Osteocyte (in vitro differentiated cells): ENCODE measurements at regions not wholly inside any gene's neighbourhood (a gene's known extent, or its start where the extent isn't known, plus 50 kb on each side); places are given as distances from the start of the nearest gene placed in this dataset.

Experiments used
- DNase-seq: peaks from one replicate; pipeline ENCODE4 v3.0.0; 2021; ENCODE audit warnings: mixed read lengths; ENCODE audit not compliant: unreplicated experiment; ENCODE audit errors: extremely low spot score
- H3K27ac Mint-ChIP-seq: one replicate; pipeline ENCODE4 v1.8.0; 2021; ENCODE audit warnings: mild to moderate bottlenecking, mixed read lengths; ENCODE audit not compliant: unreplicated experiment
- H3K27me3 Mint-ChIP-seq: one replicate; pipeline ENCODE4 v1.8.0; 2021; ENCODE audit warnings: mixed read lengths; ENCODE audit not compliant: unreplicated experiment
- H3K36me3 Mint-ChIP-seq: one replicate; pipeline ENCODE4 v1.8.0; 2021; ENCODE audit warnings: mixed read lengths; ENCODE audit not compliant: unreplicated experiment
- H3K4me1 Mint-ChIP-seq: one replicate; pipeline ENCODE4 v1.8.0; 2021; ENCODE audit warnings: mixed read lengths; ENCODE audit not compliant: unreplicated experiment
- H3K4me3 Mint-ChIP-seq: one replicate; pipeline ENCODE4 v1.8.0; 2021; ENCODE audit warnings: mild to moderate bottlenecking, moderate library complexity, mixed read lengths; ENCODE audit not compliant: unreplicated experiment
- H3K9me3 Mint-ChIP-seq: one replicate; pipeline ENCODE4 v1.8.0; 2021; ENCODE audit warnings: mixed read lengths; ENCODE audit not compliant: unreplicated experiment
- TF ChIP-seq, protein P1 (sequence below): fragments of 200-600 bp; sonication (generic); IDR thresholded peaks from 2 replicates; pipeline ENCODE4 v1.5.0; 2021; ENCODE audit warnings: antibody characterized with exemption, mild to moderate bottlenecking, moderate library complexity

DNA sequence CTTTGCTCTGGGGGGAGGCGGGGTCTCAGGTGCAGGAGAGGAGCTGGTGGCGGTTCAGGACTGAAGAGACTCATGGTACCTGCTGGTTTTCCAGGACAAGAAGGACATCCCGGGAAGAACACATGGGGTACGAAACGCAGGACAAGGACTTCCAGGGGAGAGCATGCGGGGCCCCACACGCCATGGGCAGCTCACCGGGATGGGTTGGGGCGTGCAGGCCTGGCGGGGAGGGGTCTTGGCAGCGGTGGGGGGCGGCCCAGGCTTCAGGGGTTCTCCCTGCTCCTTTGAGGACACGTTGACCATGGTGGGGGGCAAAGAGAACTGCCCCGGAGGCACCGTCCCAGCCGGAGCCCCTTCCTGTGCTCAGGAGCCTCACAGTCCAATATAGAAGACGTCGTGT, 673.2 kb downstream of the BRD1 start:
- Mint-ChIP-seq H3K4me1 (no peaks in the 10 kb centered on the region), H3K36me3 (no peaks in the 10 kb centered on the region), H3K9me3 (peaks cover 4% of the 10 kb centered on the region), H3K27me3 (no peaks in the 10 kb centered on the region), H3K27ac (no peak overlapping the region), H3K4me3 (no peak overlapping the region)
- TF ChIP-seq, protein P1, sequence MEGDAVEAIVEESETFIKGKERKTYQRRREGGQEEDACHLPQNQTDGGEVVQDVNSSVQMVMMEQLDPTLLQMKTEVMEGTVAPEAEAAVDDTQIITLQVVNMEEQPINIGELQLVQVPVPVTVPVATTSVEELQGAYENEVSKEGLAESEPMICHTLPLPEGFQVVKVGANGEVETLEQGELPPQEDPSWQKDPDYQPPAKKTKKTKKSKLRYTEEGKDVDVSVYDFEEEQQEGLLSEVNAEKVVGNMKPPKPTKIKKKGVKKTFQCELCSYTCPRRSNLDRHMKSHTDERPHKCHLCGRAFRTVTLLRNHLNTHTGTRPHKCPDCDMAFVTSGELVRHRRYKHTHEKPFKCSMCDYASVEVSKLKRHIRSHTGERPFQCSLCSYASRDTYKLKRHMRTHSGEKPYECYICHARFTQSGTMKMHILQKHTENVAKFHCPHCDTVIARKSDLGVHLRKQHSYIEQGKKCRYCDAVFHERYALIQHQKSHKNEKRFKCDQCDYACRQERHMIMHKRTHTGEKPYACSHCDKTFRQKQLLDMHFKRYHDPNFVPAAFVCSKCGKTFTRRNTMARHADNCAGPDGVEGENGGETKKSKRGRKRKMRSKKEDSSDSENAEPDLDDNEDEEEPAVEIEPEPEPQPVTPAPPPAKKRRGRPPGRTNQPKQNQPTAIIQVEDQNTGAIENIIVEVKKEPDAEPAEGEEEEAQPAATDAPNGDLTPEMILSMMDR: no peak
- no peak for DNase-seq

DNA sequence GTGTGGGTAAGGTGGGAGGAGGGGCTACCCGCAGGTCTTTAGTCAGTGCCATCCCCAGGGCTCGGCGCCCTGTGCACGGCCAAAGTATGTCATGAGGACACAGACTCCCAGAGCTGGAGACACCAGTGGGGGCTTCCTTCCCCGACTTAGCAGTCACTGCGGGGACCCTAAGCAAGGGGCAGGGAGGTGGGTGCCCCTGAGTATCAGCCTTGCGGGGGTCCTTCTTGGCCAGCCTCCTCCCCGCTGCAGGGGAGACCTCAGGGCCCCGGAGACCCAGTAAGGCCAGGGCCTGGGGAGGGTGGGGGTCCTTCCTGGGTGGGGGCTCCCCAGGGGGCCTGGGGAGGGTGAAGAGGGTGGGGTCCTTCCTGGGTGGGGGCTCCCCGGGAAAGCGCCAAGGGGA, 673.8 kb downstream of the BRD1 start:
- Mint-ChIP-seq H3K9me3 (peaks cover 4% of the 10 kb centered on the region), H3K36me3 (no peaks in the 10 kb centered on the region), H3K27me3 (no peaks in the 10 kb centered on the region), H3K27ac (no peak overlapping the region), H3K4me1 (no peaks in the 10 kb centered on the region), H3K4me3 (no peak overlapping the region)
- TF ChIP-seq, protein P1: no peak
- no peak for DNase-seq

DNA sequence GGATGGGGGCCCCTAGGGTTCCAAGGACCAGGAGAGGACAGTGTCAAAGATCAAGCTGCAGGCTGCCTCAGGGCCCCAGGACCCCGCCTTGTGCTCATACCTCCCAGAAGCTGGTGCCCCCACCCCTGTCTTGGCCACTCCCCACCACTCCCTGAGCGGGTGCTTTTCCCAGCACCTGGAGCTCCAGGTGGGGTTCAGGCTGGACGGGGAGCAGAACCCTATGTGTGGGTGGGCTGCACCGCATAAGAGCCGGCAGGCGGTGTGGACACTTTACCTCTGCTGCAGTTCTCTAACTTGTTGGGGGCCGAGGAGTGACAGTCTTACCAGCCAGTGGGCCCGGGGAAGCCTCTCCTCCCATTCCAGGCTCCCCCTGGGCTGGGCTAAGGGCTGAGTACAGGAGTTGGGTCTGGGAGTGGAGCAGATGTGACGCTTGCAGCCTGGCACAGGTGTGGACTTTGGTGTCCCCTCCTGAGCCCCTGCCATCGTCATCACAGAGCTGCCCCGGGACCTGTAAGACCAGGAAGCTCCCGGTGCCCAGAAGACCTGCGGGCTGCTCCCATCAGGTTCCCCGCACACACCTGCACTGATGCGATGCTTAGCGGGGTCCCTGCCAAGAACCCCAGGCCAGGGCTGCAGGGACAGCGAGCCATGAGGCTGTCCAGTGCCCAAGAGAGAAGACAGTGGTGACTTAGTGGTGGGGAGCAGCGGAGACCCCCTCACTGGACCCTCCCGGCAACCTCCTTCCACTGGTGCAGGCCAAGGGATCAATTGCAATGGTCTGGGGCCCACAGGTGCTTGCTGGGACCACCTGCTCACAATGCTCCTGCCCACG, 674.5 kb downstream of the BRD1 start:
- no peaks in the 10 kb centered on the region for H3K27me3 Mint-ChIP-seq
- H3K4me3 Mint-ChIP-seq: no peak overlapping the region
- TF ChIP-seq, protein P1: no peak
- peaks cover 4% of the 10 kb centered on the region for H3K9me3 Mint-ChIP-seq
- H3K36me3 Mint-ChIP-seq: no peaks in the 10 kb centered on the region
- no peak for DNase-seq
- H3K27ac Mint-ChIP-seq: no peak overlapping the region
- H3K4me1 Mint-ChIP-seq: no peaks in the 10 kb centered on the region

DNA sequence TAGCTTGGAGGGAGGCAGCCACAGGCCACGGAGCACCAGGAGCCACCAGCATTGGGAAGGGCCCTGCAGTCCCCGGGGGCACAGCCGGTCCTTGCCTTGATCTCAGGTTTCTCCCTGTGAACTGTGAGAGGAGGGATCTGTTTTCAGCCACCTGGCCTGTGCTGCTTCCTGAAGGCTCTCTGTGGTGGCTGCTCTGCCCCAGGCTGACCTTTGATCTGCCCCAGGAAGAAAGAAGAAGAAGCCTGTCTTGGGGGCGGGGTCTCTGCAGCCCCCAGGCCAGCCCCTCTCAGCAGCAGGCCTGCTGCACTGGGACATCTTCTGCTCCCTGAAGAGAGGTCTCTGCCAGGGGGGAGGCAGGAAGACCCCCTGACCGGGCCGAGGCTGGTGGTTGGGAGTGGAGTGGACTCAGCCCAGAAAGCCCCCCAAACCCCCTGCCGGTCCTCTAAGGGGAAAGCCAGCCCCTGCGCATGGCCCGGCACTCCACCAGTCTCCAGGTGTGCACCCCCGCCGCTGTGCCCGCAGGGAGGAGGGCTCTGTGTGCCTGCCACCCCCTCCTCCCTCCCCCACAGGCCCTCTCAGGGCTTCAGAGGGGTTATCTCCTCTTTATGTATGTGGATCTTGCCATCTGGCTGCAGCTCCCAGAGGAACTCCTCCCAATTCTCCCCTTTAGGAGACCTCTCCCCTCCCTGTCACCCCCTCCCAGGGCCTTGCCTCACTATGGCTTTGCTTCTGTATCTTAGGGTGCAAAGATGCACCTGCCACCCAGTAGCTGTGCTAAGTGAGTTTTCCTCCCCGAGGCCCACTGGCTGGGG, 675.3 kb downstream of the BRD1 start:
- H3K27ac Mint-ChIP-seq: no peak overlapping the region
- H3K36me3 Mint-ChIP-seq: no peaks in the 10 kb centered on the region
- H3K4me1 Mint-ChIP-seq: no peaks in the 10 kb centered on the region
- H3K27me3 Mint-ChIP-seq: no peaks in the 10 kb centered on the region
- H3K4me3 Mint-ChIP-seq: no peak overlapping the region
- TF ChIP-seq, protein P1: no peak
- H3K9me3 Mint-ChIP-seq: peaks cover 4% of the 10 kb centered on the region
- no peak for DNase-seq
